Omental fat pad (tissue), 3 donors: ENCODE measurements at regions not wholly inside any gene's neighbourhood (a gene's known extent, or its start where the extent isn't known, plus 50 kb on each side); places are given as distances from the start of the nearest gene placed in this dataset.

Experiments
- ATAC-seq: fragments of 150-250 bp; one replicate; pipeline ENCODE4 v1.9.1; 2016; ENCODE audit warnings: mild to moderate bottlenecking, moderate library complexity; ENCODE audit not compliant: low FRiP score
- DNase-seq: peaks from one replicate; pipeline ENCODE4 v3.0.0-alpha.2; 2019; ENCODE audit warnings: low spot score
- CTCF ChIP-seq, 3 donors: fragments of 450-650 bp; IDR thresholded peaks; one replicate each; pipeline ENCODE4 v1.5.1; 2016 to 2017; ENCODE audit warnings: antibody characterized with exemption in 3 of 3, mild to moderate bottlenecking in 3 of 3, moderate library complexity in 2 of 3

- no peak for TF ChIP-seq CTCF (IDR thresholded peaks at IDR 0.05)
- no peak for ATAC-seq
- no peak for DNase-seq
Observed at GRCh38 chr6:77205936-77206335, 257.4 kb downstream of the HTR1B start.

GRCh38 chr6:77204555-77204954, 258.7 kb downstream of the HTR1B start:
- TF ChIP-seq CTCF (IDR thresholded peaks at IDR 0.05) = no peak
- DNase-seq (no peak), ATAC-seq (no peak)

GRCh38 chr6:77183447-77183846, 279.8 kb downstream of the HTR1B start:
- DNase-seq (no peak), ATAC-seq (no peak)
- TF ChIP-seq CTCF (IDR thresholded peaks at IDR 0.05) = no peak

- DNase-seq (no peak), ATAC-seq (no peak)
- TF ChIP-seq CTCF (IDR thresholded peaks at IDR 0.05) = no peak
Observed at GRCh38 chr6:77181749-77182148, 281.5 kb downstream of the HTR1B start.

DNA sequence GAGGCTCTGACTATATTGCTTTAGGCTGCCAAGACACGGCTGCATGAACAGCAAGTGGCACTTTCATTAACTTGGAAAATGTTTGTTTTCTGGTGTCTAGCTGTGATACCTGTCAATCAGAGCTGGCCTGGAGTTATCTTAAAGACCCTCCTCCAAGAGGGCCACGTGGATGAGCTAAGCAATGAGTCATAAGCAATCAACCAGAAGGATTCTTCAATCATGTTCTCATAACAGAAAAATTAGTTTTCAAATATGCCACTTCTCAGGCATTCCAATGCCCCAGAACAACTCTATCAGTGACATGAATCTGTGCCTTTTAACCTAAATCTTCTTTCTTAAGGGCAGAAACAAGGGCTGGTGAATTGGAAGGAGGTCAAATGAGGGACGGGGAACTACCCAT, 283.0 kb downstream of the HTR1B start:
- no peak for TF ChIP-seq CTCF (IDR thresholded peaks at IDR 0.05)
- no peak for DNase-seq
- no peak for ATAC-seq

- ATAC-seq (no peak), DNase-seq (no peak)
- TF ChIP-seq CTCF (IDR thresholded peaks at IDR 0.05) = no peak
Observed at GRCh38 chr6:77178821-77179220, 284.5 kb downstream of the HTR1B start.

DNA sequence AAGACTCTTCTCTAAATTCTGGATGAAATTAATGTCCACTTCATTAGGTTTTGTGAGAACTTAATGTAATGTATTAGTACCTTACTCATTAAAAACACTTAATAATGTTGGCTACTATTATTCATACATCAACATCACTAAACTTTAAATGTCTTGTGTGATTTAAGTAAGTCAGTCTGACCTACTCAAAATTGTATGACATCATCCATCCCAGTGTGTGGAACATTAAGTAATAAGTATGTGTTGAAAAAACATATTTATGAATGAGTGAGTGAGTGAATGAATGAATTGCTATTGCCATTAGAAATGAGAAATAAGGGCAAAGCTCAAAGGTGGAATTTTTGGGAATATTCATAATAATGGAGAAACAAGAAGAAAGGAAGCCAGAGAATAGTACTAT, 285.8 kb downstream of the HTR1B start:
- no peak for ATAC-seq
- TF ChIP-seq CTCF (IDR thresholded peaks at IDR 0.05) = no peak
- no peak for DNase-seq
